Stimulated activated naive CD4-positive, alpha-beta T cell treated with Interleukin-2 at 50 U/mL for 16 hours (primary cell): ENCODE measurements at regions not wholly inside any gene's neighbourhood (a gene's known extent, or its start where the extent isn't known, plus 50 kb on each side); places are given as distances from the start of the nearest gene placed in this dataset.
"Not testable (repeated sequence)": the region's sequence is repeated elsewhere in the genome, so short reads cannot be mapped to it uniquely, and the experiment has no call there.

Source experiments
- DNase-seq: peaks from one replicate; lab custom pipeline; 2025; lab: John Stamatoyannopoulos, UW

GRCh38 chr14:37712476-37712860 lies 117.0 kb downstream of the TTC6 start:
- not testable (repeated sequence) for DNase-seq

GRCh38 chr14:37712976-37713431 lies 117.6 kb downstream of the TTC6 start:
- no peak for DNase-seq

- no peak for DNase-seq
Observed at GRCh38 chr14:37720131-37720530, 124.7 kb downstream of the TTC6 start.

- no peak for DNase-seq
Observed at GRCh38 chr14:37721976-37722659, 126.7 kb downstream of the TTC6 start.

GRCh38 chr14:37723515-37723914 lies 128.1 kb downstream of the TTC6 start:
- DNase-seq = no peak

- DNase-seq = no peak
Observed at GRCh38 chr14:37726708-37727107, 131.3 kb downstream of the TTC6 start.

- no peak for DNase-seq
Observed at GRCh38 chr14:37729218-37729617, 133.8 kb downstream of the TTC6 start.

- no peak for DNase-seq
Observed at GRCh38 chr14:37731094-37731493, 135.7 kb downstream of the TTC6 start.

GRCh38 chr14:37745657-37746056 lies 150.2 kb downstream of the TTC6 start:
- no peak for DNase-seq

- no peak for DNase-seq
Observed at GRCh38 chr14:37746140-37746832, 150.9 kb downstream of the TTC6 start.

- no peak for DNase-seq
Observed at GRCh38 chr14:37753459-37753858, 158.0 kb downstream of the TTC6 start.

GRCh38 chr14:37760275-37760674 lies 164.8 kb downstream of the TTC6 start:
- not testable (repeated sequence) for DNase-seq

GRCh38 chr14:37763266-37763665 lies 167.8 kb downstream of the TTC6 start:
- no peak for DNase-seq

GRCh38 chr14:37772283-37772682 lies 176.9 kb downstream of the TTC6 start:
- not testable (repeated sequence) for DNase-seq

- no peak for DNase-seq
Observed at GRCh38 chr14:37776791-37777499, 181.5 kb downstream of the TTC6 start.

GRCh38 chr14:37778135-37778943 lies 182.9 kb downstream of the TTC6 start:
- DNase-seq = no peak

GRCh38 chr14:37779480-37779879 lies 184.1 kb downstream of the TTC6 start:
- DNase-seq = no peak

GRCh38 chr14:37780731-37781130 lies 185.3 kb downstream of the TTC6 start:
- not testable (repeated sequence) for DNase-seq

GRCh38 chr14:37784203-37784826 lies 188.9 kb downstream of the TTC6 start:
- DNase-seq = not testable (repeated sequence)

- DNase-seq = not testable (repeated sequence)
Observed at GRCh38 chr14:37784827-37785223, 189.4 kb downstream of the TTC6 start.

GRCh38 chr14:37785298-37785697 lies 189.9 kb downstream of the TTC6 start:
- DNase-seq = not testable (repeated sequence)
